Smooth muscle cell (in vitro differentiated cells): ENCODE measurements at regions not wholly inside any gene's neighbourhood (a gene's known extent, or its start where the extent isn't known, plus 50 kb on each side); places are given as distances from the start of the nearest gene placed in this dataset.
"Not testable (repeated sequence)": the region's sequence is repeated elsewhere in the genome, so short reads cannot be mapped to it uniquely, and the experiment has no call there.

ENCODE experiments used
- DNase-seq: peaks from one replicate; lab custom pipeline; 2025; ENCODE audit not compliant: unreplicated experiment; lab: John Stamatoyannopoulos, UW
- H2AFZ ChIP-seq: fragments of 200-600 bp; sonication (generic); 2 replicates; pipeline ENCODE4 v1.6.0; 2016; ENCODE audit warnings: antibody characterized with exemption, low read depth, mild to moderate bottlenecking
- H3F3A ChIP-seq: fragments of 200-600 bp; sonication (generic); 2 replicates; pipeline ENCODE4 v1.6.0; 2017; ENCODE audit warnings: antibody characterized with exemption, low read depth
- H3K27ac ChIP-seq: fragments of 200-600 bp; sonication (generic); 2 replicates; pipeline ENCODE4 v1.5.1; 2016; ENCODE audit warnings: low read depth, mild to moderate bottlenecking
- H3K27me3 ChIP-seq: fragments of 200-600 bp; sonication (generic); 2 replicates; pipeline ENCODE4 v1.6.1; 2016; ENCODE audit warnings: low read depth, mild to moderate bottlenecking
- H3K36me3 ChIP-seq: fragments of 200-600 bp; sonication (generic); 2 replicates; pipeline ENCODE4 v1.5.1; 2016; ENCODE audit warnings: low read depth
- H3K4me1 ChIP-seq: fragments of 200-600 bp; sonication (generic); 2 replicates; pipeline ENCODE4 v1.5.1; 2016; ENCODE audit warnings: low read depth
- H3K4me2 ChIP-seq: fragments of 200-600 bp; sonication (generic); 2 replicates; pipeline ENCODE4 v1.6.0; 2016; ENCODE audit warnings: mild to moderate bottlenecking
- H3K4me3 ChIP-seq: fragments of 200-600 bp; sonication (generic); 2 replicates; pipeline ENCODE4 v1.5.1; 2016; ENCODE audit warnings: mild to moderate bottlenecking
- H3K79me2 ChIP-seq: fragments of 200-600 bp; sonication (generic); 2 replicates; pipeline ENCODE4 v1.6.0; 2016; ENCODE audit warnings: low read depth, mild to moderate bottlenecking
- H3K9ac ChIP-seq: fragments of 200-600 bp; sonication (generic); 2 replicates; pipeline ENCODE4 v1.6.0; 2016; ENCODE audit warnings: low read depth
- H3K9me3 ChIP-seq: fragments of 200-600 bp; sonication (generic); replicated peaks from 2 replicates; pipeline ENCODE4 v1.5.1; 2016; ENCODE audit warnings: low read depth
- H4K20me1 ChIP-seq: fragments of 200-600 bp; sonication (generic); 2 replicates; pipeline ENCODE4 v1.6.0; 2016; ENCODE audit warnings: low read depth
- WGBS: methylation state at CpG from one replicate; pipeline ENCODE4 v1.1.7; 2016; ENCODE audit warnings: low lambda C conversion rate; 5-methylcytosine and 5-hydroxymethylcytosine counted together
- TF ChIP-seq, protein P1 (sequence below): fragments of 200-600 bp; sonication (generic); IDR thresholded peaks from 2 replicates; pipeline ENCODE4 v1.5.1; 2017; ENCODE audit warnings: borderline replicate concordance, mild to moderate bottlenecking, antibody characterized with exemption; ENCODE audit not compliant: insufficient read depth, poor library complexity, severe bottlenecking

DNA sequence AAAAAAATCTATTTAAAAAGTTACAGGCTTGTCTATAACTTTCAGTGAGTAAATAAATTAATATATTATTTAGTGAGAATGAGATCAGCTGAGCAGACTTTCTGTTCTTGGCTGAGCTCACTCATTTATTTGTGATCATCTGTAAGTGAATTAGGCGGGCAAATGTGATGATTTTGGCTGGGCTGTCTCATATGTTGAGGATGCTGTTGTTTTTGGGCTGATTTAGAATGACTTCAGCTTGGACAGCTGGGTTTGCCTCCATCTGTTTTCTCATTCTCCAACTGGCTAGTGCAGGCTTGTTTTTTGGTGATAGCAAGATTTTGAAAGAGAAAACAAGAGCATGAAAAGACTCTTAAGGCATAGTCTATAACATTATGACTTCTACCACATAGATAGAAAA, 475.8 kb upstream of the OLFM3 start:
- H3K9ac ChIP-seq, result no peak overlapping the region
- WGBS, result 83% methylated on average over 1 of the region's 1 CpG
- no peaks in the 10 kb centered on the region for H3K36me3 ChIP-seq
- H4K20me1 ChIP-seq, result no peaks in the 10 kb centered on the region
- H3K4me1 ChIP-seq, result no peaks in the 10 kb centered on the region
- TF ChIP-seq, protein P1, sequence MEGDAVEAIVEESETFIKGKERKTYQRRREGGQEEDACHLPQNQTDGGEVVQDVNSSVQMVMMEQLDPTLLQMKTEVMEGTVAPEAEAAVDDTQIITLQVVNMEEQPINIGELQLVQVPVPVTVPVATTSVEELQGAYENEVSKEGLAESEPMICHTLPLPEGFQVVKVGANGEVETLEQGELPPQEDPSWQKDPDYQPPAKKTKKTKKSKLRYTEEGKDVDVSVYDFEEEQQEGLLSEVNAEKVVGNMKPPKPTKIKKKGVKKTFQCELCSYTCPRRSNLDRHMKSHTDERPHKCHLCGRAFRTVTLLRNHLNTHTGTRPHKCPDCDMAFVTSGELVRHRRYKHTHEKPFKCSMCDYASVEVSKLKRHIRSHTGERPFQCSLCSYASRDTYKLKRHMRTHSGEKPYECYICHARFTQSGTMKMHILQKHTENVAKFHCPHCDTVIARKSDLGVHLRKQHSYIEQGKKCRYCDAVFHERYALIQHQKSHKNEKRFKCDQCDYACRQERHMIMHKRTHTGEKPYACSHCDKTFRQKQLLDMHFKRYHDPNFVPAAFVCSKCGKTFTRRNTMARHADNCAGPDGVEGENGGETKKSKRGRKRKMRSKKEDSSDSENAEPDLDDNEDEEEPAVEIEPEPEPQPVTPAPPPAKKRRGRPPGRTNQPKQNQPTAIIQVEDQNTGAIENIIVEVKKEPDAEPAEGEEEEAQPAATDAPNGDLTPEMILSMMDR, result no peak
- DNase-seq, result no peak
- no peaks in the 10 kb centered on the region for H3F3A ChIP-seq
- no peaks in the 10 kb centered on the region for H3K9me3 ChIP-seq
- no peak overlapping the region for H3K4me3 ChIP-seq
- no peak overlapping the region for H2AFZ ChIP-seq
- H3K79me2 ChIP-seq, result no peaks in the 10 kb centered on the region
- no peak overlapping the region for H3K4me2 ChIP-seq
- H3K27ac ChIP-seq, result no peak overlapping the region
- H3K27me3 ChIP-seq, result no peaks in the 10 kb centered on the region

DNA sequence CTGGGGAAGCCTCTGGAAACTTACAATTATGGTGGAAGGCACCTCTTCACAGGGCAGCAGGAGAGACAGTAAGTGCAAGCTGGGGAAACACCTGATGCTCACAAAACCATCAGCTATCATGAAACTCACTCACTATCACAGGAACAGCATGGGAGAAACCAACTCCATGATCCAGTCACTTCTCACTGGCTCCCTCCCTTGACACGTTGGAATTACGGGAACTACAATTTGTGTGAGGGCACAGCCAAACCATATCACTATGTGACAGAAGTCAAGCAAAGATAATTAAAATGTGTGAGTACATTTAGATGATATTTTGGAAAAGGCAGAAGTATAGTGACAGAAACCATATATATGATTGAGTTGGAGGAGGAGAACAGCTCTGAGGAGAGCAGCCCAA, 474.0 kb upstream of the OLFM3 start:
- Histone ChIP-seq H3K9ac (no peak overlapping the region), H4K20me1 (no peaks in the 10 kb centered on the region), H3K36me3 (no peaks in the 10 kb centered on the region), H3K4me2 (no peak overlapping the region), H3K9me3 (no peaks in the 10 kb centered on the region), H3K27me3 (no peaks in the 10 kb centered on the region), H3K4me3 (no peak overlapping the region), H3K27ac (no peak overlapping the region), H3F3A (no peaks in the 10 kb centered on the region), H2AFZ (no peak overlapping the region), H3K79me2 (no peaks in the 10 kb centered on the region), H3K4me1 (no peaks in the 10 kb centered on the region)
- DNase-seq, result no peak
- TF ChIP-seq, protein P1, result no peak
- WGBS, result 46% methylated on average over 2 of the region's 2 CpGs

DNA sequence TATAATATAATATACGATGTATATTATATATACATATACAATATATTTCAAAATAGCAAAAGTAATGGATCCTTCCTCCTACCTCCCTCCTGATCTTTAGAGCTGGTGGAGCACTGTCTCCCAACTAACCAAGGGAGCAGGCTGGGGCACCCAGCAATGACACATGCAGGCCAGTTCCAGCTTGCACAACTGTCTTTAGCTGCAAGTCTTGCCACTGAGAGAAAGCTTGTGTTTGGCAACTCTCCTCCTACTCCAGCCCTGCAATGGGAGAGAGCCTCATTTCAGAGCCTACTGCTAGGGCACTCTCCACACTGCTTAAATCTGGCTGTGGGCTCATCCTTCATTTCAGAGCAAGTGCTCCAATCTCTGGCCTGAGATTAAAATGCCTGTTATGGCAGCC, 469.8 kb upstream of the OLFM3 start:
- no peak overlapping the region for H3K4me3 ChIP-seq
- H3K9ac ChIP-seq, result no peak overlapping the region
- no peak overlapping the region for H3K4me2 ChIP-seq
- no peak overlapping the region for H2AFZ ChIP-seq
- H3K27ac ChIP-seq, result no peak overlapping the region
- no peaks in the 10 kb centered on the region for H3K9me3 ChIP-seq
- no peaks in the 10 kb centered on the region for H3K79me2 ChIP-seq
- no peaks in the 10 kb centered on the region for H4K20me1 ChIP-seq
- no peak for DNase-seq
- no peaks in the 10 kb centered on the region for H3K27me3 ChIP-seq
- H3F3A ChIP-seq, result no peaks in the 10 kb centered on the region
- no peaks in the 10 kb centered on the region for H3K4me1 ChIP-seq
- 88% methylated on average over 1 of the region's 1 CpG for WGBS
- TF ChIP-seq, protein P1, result no peak
- no peaks in the 10 kb centered on the region for H3K36me3 ChIP-seq

DNA sequence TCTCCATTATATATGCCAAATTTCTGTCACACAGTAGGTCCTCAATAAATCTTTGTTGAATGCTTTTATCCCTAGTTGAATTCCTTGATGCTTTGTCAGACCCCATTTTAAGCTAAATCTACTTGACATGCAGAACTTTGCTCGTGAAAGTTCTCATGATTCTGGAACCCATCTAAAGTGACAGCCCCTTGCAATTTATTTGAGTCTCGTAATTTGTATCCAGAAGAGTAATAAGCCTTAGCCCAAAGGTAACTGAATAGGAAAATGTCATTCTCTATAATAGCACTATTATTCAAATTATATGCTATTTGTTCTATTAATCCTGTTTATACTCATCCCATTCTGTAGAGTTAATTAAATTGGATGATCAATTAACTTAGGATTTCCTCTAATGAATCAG, 466.6 kb upstream of the OLFM3 start:
- no peak overlapping the region for H2AFZ ChIP-seq
- DNase-seq, result no peak
- no peak overlapping the region for H3K4me3 ChIP-seq
- no peaks in the 10 kb centered on the region for H3K27me3 ChIP-seq
- TF ChIP-seq, protein P1, result no peak
- no peaks in the 10 kb centered on the region for H3K36me3 ChIP-seq
- H3K4me2 ChIP-seq, result no peak overlapping the region
- H4K20me1 ChIP-seq, result no peaks in the 10 kb centered on the region
- no peak overlapping the region for H3K27ac ChIP-seq
- no peaks in the 10 kb centered on the region for H3K4me1 ChIP-seq
- no peaks in the 10 kb centered on the region for H3K79me2 ChIP-seq
- no peaks in the 10 kb centered on the region for H3K9me3 ChIP-seq
- WGBS, result 43% methylated on average over 2 of the region's 2 CpGs
- H3F3A ChIP-seq, result no peaks in the 10 kb centered on the region
- H3K9ac ChIP-seq, result no peak overlapping the region

DNA sequence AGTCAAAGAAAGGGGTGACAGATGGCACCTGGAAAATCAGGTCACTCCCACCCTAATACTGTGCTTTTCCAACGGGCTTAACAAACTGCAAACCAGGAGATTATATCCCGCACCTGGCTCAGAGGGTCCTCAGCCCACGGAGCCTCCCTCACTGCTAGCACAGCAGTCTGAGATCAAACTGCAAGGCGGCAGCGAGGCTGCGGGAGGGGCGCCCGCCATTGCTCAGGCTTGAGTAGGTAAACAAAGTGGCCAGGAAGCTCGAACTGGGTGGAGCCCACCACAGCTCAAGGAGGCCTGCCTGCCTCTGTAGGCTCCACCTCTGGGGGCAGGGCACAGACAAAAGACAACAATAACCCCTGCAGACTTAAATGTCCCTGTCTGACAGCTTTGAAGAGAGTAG, 445.6 kb upstream of the OLFM3 start:
- not testable (repeated sequence) for H3F3A ChIP-seq, DNase-seq, H3K4me2 ChIP-seq, H3K4me1 ChIP-seq, H3K36me3 ChIP-seq, H3K27me3 ChIP-seq, H4K20me1 ChIP-seq, H3K27ac ChIP-seq, H3K4me3 ChIP-seq, H2AFZ ChIP-seq, H3K9me3 ChIP-seq, H3K79me2 ChIP-seq, H3K9ac ChIP-seq
- WGBS, result 95% methylated on average over 9 of the region's 9 CpGs
